CD4-positive, CD25-positive, alpha-beta regulatory T cell (primary cell): ENCODE measurements at regions not wholly inside any gene's neighbourhood (a gene's known extent, or its start where the extent isn't known, plus 50 kb on each side); places are given as distances from the start of the nearest gene placed in this dataset.

Experiments used
- ATAC-seq, 2 donors: fragments of 150-1000 bp; cut with Tn5 transposase; one replicate each; pipeline ENCODE4 v1.10.0; 2021; ENCODE audit warnings: low read depth in 2 of 2, moderate number of reproducible peaks in 2 of 2, moderate library complexity in 1 of 2
- DNase-seq, 3 donors: peaks; one replicate each; pipeline versions ENCODE4 v3.0.0 to v3.0.0-alpha.2; 2012 to 2022; ENCODE audit warnings: mixed read lengths in 1 of 3
- H3K27ac ChIP-seq: one replicate; pipeline ENCODE4 v1.7.0; 2013; ENCODE audit warnings: mild to moderate bottlenecking, low read length; ENCODE audit not compliant: insufficient read depth, poor library complexity, severe bottlenecking
- H3K27me3 ChIP-seq: one replicate; pipeline ENCODE4 v1.7.0; 2013; ENCODE audit warnings: low read length; ENCODE audit not compliant: control insufficient read depth, insufficient read depth
- H3K36me3 ChIP-seq: one replicate; pipeline ENCODE4 v1.7.0; 2013; ENCODE audit warnings: mild to moderate bottlenecking, low read length, moderate library complexity; ENCODE audit not compliant: control insufficient read depth, insufficient read depth
- H3K4me1 ChIP-seq: 2 replicates; pipeline ENCODE4 v1.7.0; 2013; ENCODE audit warnings: mild to moderate bottlenecking, low read length; ENCODE audit not compliant: insufficient read depth, control insufficient read depth, poor library complexity, severe bottlenecking
- H3K4me3 ChIP-seq: one replicate; pipeline ENCODE4 v1.7.0; 2013; ENCODE audit warnings: low read depth, mild to moderate bottlenecking, low read length, moderate library complexity
- H3K9me3 ChIP-seq, 2 experiments: 1 replicate in 1 of 2; 2 replicates in 1 of 2; pipeline ENCODE4 v1.7.0; 2013; ENCODE audit warnings: low read length in 2 of 2, mild to moderate bottlenecking in 1 of 2, moderate library complexity in 1 of 2; ENCODE audit not compliant: control insufficient read depth in 2 of 2
- H3K27ac Mint-ChIP-seq, 3 donors: one replicate each; pipeline ENCODE4 v1.8.0; 2020 to 2022; ENCODE audit warnings: mild to moderate bottlenecking in 3 of 3, mixed read lengths in 3 of 3, moderate library complexity in 2 of 3
- H3K27me3 Mint-ChIP-seq: one replicate; pipeline ENCODE4 v1.8.0; 2022; ENCODE audit warnings: mild to moderate bottlenecking, mixed read lengths
- H3K36me3 Mint-ChIP-seq: one replicate; pipeline ENCODE4 v1.8.0; 2020; ENCODE audit warnings: mixed read lengths
- H3K4me1 Mint-ChIP-seq, 4 donors: one replicate each; pipeline ENCODE4 v1.8.0; 2020 to 2022; ENCODE audit warnings: mixed read lengths in 4 of 4, mild to moderate bottlenecking in 1 of 4
- H3K4me3 Mint-ChIP-seq, 4 donors: one replicate each; pipeline ENCODE4 v1.8.0; 2020 to 2022; ENCODE audit warnings: mild to moderate bottlenecking in 4 of 4, mixed read lengths in 4 of 4, moderate library complexity in 3 of 4
- H3K9me3 Mint-ChIP-seq, 7 donors: one replicate each; pipeline ENCODE4 v1.8.0; 2020 to 2022; ENCODE audit warnings: mixed read lengths in 7 of 7, mild to moderate bottlenecking in 3 of 7, moderate library complexity in 2 of 7

DNA sequence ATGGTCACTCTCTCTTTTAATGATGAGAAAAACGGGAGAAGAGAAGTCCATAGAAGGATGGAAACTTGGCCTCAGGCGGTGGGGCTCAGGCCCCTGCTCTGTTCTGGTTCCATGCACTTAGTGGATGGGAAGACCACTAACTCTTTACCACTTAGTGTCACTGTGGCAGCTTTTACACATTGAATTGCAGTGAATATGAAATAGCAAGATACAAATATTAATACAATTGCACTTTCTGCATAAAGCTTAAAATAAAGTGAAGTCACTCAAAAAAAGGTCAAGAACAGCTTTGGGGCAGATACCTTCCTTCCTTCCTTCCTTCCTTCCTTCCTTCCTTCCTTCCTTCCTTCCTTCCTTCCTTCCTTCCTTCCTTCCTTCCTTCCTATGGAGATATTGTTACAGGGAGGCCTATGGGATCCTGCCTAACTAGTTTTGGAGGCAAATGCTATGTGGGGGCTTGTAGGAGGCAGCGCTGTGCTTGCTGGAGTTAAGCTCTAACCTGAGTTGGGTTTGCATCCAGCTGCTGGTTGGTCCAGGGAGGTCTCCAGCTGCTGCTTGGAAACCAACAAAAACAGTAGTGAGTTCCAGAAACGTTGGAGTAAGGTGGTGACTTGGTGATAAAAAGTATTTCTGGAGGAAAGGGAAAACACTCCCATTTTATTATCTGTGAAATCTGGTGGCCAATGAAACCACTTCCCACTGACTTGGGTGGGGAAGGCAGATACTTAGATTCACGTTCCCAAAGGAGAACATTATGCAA lies 62.3 kb upstream of the NKX2-2 start:
- H3K27ac ChIP-seq = no peak overlapping the region
- Mint-ChIP-seq H3K36me3 (no peaks in the 10 kb centered on the region), H3K4me1 (peaks cover 2 to 19% (median 10%) of the 10 kb centered on the region in 4 donors), H3K9me3 (peaks cover 0 to 3% (median 0%) of the 10 kb centered on the region in 7 donors), H3K27me3 (peaks cover 5% of the 10 kb centered on the region), H3K27ac (no peak overlapping the region), H3K4me3 (no peak overlapping the region)
- no peak for DNase-seq
- H3K4me1 ChIP-seq = peaks cover 12% of the 10 kb centered on the region
- H3K9me3 ChIP-seq = no peaks in the 10 kb centered on the region
- peaks cover 6% of the 10 kb centered on the region for H3K36me3 ChIP-seq
- no peak for ATAC-seq
- H3K27me3 ChIP-seq = no peaks in the 10 kb centered on the region
- H3K4me3 ChIP-seq = no peak overlapping the region

DNA sequence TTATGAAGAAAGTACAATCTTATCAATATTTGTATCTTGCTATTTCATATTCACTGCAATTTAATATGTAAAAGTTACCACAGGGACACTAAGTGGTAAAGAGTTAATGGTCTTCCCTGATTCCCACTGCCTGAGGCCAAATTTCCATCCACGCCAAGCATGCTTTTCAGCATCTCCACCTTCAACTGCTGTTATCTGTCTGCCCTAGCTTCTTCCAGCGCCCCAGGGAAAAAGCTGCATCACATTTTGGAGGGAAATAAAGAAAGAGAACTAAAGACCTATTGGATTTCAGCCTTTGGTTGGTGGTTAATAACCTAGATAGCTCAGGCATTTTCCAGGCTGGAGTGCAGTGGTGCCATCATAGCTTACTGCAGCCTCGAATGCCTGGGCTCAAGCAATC lies 61.3 kb upstream of the NKX2-2 start:
- Histone ChIP-seq H3K4me1 (peaks cover 19% of the 10 kb centered on the region), H3K27me3 (no peaks in the 10 kb centered on the region), H3K36me3 (peaks cover 6% of the 10 kb centered on the region), H3K27ac (no peak overlapping the region), H3K9me3 (no peaks in the 10 kb centered on the region), H3K4me3 (no peak overlapping the region)
- Mint-ChIP-seq H3K27me3 (no peaks in the 10 kb centered on the region), H3K36me3 (no peaks in the 10 kb centered on the region), H3K4me1 (peaks cover 8 to 27% (median 15%) of the 10 kb centered on the region in 4 donors), H3K4me3 (no peak overlapping the region), H3K27ac (no peak overlapping the region), H3K9me3 (no peaks in the 10 kb centered on the region)
- ATAC-seq = no peak
- no peak for DNase-seq

DNA sequence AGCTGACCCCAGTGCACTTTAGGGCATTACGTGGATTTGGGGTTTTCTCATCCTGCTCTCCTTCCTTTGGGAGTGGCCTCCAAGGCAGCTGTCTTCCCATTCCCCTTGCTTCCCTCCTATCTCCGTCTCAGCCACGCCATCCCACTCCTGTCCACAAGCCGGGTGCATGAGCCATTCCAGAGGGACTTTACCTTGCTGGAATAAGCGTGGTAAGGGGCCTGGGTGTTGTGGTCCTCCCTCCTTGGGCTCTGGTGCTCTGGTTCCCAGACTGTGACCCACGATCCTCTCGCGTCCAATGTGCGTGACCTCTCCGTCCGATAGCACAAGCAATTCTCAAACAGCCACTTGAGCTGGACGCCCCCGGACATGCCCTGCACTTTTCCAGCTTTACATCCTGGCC lies 60.6 kb upstream of the NKX2-2 start:
- Mint-ChIP-seq H3K9me3 (no peaks in the 10 kb centered on the region), H3K36me3 (no peaks in the 10 kb centered on the region), H3K4me1 (peaks cover 8 to 31% (median 22%) of the 10 kb centered on the region in 4 donors), H3K27ac (peak overlapping the region in 1 of 3 donors; percentile 35), H3K27me3 (no peaks in the 10 kb centered on the region), H3K4me3 (no peak overlapping the region)
- no peaks in the 10 kb centered on the region for H3K27me3 ChIP-seq
- ATAC-seq (no peak), DNase-seq (no peak)
- no peaks in the 10 kb centered on the region for H3K9me3 ChIP-seq
- H3K4me1 ChIP-seq = peaks cover 19% of the 10 kb centered on the region
- peaks cover 6% of the 10 kb centered on the region for H3K36me3 ChIP-seq
- H3K27ac ChIP-seq = no peak overlapping the region
- no peak overlapping the region for H3K4me3 ChIP-seq

DNA sequence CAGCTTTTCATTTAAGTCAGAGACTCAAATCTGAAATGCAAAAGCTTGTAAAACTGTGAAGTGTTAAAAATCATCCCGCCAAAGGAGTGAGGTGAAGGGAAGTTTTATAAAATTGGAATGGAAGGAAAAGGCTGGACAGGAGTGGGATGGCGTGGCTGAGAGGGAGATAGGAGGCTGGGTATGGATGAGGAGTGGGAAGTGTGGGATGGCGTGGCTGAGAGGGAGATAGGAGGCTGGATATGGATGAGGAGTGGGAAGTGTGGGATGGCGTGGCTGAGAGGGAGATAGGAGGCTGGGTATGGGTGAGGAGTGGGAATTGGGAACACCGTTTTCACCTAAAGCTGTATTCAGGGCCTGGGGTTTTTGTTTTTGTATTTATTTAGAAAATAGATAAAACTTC lies 59.4 kb upstream of the NKX2-2 start:
- peaks cover 19% of the 10 kb centered on the region for H3K4me1 ChIP-seq
- peaks cover 6% of the 10 kb centered on the region for H3K36me3 ChIP-seq
- peaks cover 0 to 2% (median 0%) of the 10 kb centered on the region in 7 donors for H3K9me3 Mint-ChIP-seq
- no peak overlapping the region for H3K4me3 ChIP-seq
- no peak overlapping the region for H3K27ac ChIP-seq
- H3K4me3 Mint-ChIP-seq = no peak overlapping the region
- H3K36me3 Mint-ChIP-seq = no peaks in the 10 kb centered on the region
- ATAC-seq (no peak), DNase-seq (no peak)
- H3K27me3 Mint-ChIP-seq = no peaks in the 10 kb centered on the region
- no peaks in the 10 kb centered on the region for H3K9me3 ChIP-seq
- H3K27ac Mint-ChIP-seq = no peak overlapping the region
- H3K4me1 Mint-ChIP-seq = peaks cover 8 to 40% (median 25%) of the 10 kb centered on the region in 4 donors
- H3K27me3 ChIP-seq = no peaks in the 10 kb centered on the region

DNA sequence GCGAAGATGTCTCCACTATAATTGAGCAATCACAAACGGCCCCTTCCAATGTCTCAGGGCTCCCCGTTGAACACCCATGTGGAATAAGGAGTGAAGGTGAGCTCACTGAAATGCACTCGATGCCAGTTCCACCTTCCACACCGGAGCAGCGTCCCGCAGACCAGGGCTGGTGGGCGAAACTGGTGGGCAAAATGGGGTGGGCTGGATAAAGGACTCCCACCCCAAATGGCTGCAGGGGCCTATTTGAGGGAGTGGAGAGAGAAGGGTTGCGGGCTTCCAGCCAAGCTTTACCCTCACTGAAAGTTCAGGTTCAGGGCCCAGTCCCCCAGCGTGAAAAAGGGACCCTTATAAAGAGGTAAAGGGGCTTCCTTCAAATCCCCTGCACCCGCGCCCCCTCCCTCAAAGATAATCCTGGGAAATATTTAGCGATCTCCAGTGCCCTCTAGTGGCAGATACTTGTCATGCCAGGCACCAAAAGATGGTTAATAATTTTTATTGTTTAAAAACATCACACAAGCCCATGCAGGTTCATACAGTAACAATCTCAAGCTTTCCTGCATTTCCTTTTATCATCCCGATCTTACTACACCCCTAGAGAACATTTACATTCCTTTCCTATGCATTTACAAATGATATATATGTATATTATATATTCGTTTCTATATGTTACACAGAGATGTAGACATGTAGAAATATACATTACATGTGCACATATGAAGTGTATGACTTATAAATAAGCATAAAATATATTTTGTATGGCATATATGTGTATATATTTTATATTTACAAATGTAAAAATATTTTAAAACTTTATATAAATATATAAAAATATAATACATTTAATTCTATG lies 58.2 kb upstream of the NKX2-2 start:
- peak overlapping the region in 1 of 4 donors; percentile 29 for H3K4me3 Mint-ChIP-seq
- Histone ChIP-seq H3K27me3 (no peaks in the 10 kb centered on the region), H3K9me3 (no peaks in the 10 kb centered on the region), H3K4me3 (no peak overlapping the region), H3K4me1 (peaks cover 19% of the 10 kb centered on the region), H3K36me3 (peaks cover 6% of the 10 kb centered on the region), H3K27ac (no peak overlapping the region)
- ATAC-seq (peak in 1 of 2 donors; percentile 34), DNase-seq (peak in 1 of 3 donors; percentile 36)
- H3K27ac Mint-ChIP-seq = peak overlapping the region in 2 of 3 donors; percentile 21 to 75
- no peaks in the 10 kb centered on the region for H3K27me3 Mint-ChIP-seq
- peaks cover 8 to 46% (median 26%) of the 10 kb centered on the region in 4 donors for H3K4me1 Mint-ChIP-seq
- no peaks in the 10 kb centered on the region for H3K36me3 Mint-ChIP-seq
- H3K9me3 Mint-ChIP-seq = peaks cover 0 to 2% (median 0%) of the 10 kb centered on the region in 7 donors

DNA sequence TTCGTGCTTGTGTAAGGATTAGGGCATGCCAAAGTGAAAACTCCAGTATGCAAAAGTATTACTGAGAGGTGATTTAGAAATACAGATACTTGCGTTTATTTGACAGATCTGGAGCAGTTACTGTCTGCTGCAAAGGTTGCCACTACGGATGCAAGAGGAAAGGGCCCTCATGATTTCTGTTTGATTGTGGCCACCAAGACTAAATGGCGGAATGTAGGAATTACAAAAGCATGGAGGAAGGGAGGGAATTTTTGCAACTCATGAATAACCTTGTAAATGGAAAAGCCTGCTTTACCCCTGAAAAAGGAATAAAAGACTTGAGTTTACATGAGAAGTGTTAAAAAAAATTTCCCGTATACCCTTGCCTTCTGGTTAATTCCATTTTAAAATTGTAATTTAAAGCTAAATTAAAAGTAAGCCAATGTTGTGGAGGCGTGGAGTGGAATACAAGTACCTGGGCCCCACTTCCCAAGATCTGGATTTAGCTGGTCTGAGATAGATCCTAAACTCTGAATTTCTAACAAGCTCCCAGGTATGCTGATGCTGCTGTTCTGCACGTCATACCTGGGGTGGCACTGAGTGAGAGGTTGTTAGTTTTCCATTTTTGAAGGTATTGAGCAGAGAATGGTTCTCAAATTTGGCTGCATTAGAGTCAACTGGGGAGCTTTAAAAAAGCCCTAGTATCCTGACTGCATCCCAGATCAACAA lies 56.6 kb upstream of the NKX2-2 start:
- H3K4me1 ChIP-seq = peaks cover 19% of the 10 kb centered on the region

DNA sequence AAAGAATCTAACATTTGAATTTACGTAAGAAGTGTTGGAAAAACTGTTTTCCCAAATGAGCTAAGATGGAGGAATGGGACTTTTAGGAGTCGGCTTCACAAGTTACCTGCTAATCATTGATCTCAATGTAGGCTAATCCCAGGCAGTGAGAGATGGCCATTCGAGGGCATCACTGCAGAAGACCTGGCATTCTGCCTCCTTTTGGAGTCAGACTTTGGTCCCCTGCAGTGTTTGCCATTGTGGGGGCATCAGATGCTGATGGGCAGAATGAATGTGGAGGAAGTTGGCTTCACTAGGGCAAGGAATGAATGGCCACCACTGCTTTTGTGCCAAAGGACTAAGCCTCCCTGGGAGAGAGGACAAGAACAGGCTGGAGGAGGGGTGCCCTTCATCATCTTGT lies 55.7 kb upstream of the NKX2-2 start:
- H3K9me3 Mint-ChIP-seq = peaks cover 0 to 9% (median 2%) of the 10 kb centered on the region in 7 donors
- Histone ChIP-seq H3K36me3 (peaks cover 6% of the 10 kb centered on the region), H3K4me3 (no peak overlapping the region), H3K27me3 (no peaks in the 10 kb centered on the region), H3K4me1 (peaks cover 19% of the 10 kb centered on the region), H3K9me3 (peaks cover 0 to 2% of the 10 kb centered on the region in 2 experiments), H3K27ac (no peak overlapping the region)
- no peaks in the 10 kb centered on the region for H3K36me3 Mint-ChIP-seq
- H3K27ac Mint-ChIP-seq = peak overlapping the region in 2 of 3 donors; percentile 56 to 58
- H3K4me1 Mint-ChIP-seq = peaks cover 17 to 50% (median 37%) of the 10 kb centered on the region in 4 donors
- H3K27me3 Mint-ChIP-seq = no peaks in the 10 kb centered on the region
- DNase-seq = no peak
- ATAC-seq = no peak
- no peak overlapping the region for H3K4me3 Mint-ChIP-seq

More for the DNA sequence above, 56.6 kb upstream of the NKX2-2 start:
- ATAC-seq = no peak
- Mint-ChIP-seq H3K4me3 (no peak overlapping the region), H3K27me3 (no peaks in the 10 kb centered on the region), H3K9me3 (peaks cover 0 to 9% (median 2%) of the 10 kb centered on the region in 7 donors), H3K4me1 (peaks cover 17 to 47% (median 31%) of the 10 kb centered on the region in 4 donors), H3K27ac (peak overlapping the region; percentile 45 to 75 (median 56)), H3K36me3 (no peaks in the 10 kb centered on the region)
- Histone ChIP-seq H3K9me3 (peaks cover 0 to 2% of the 10 kb centered on the region in 2 experiments), H3K27me3 (no peaks in the 10 kb centered on the region), H3K4me3 (no peak overlapping the region), H3K27ac (peak overlapping the region; percentile 37), H3K36me3 (peaks cover 6% of the 10 kb centered on the region)
- no peak for DNase-seq
